ENCODE measurements at regions not wholly inside any gene's neighbourhood (a gene's known extent, or its start where the extent isn't known, plus 50 kb on each side); places are given as distances from the start of the nearest gene placed in this dataset.

DNA sequence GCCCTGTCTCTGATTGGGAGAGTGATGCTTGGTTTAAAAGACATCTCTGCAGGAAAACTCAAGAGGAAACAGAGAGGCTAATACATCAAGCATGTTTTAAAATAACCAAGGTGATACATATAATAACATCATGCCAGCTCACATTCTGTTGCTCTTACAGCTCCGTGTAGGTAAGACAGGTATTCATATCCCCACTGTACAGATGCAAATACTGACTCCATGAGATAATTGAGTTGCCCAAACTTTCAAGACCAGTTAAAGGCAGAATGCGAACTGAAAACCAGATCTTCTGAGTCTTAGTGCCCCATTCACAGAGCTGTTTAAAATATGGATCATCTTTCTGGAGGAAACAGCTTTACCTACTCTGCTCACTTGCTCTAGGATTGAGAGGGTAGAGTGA, 214.0 kb downstream of the PIK3R1 start:
- DNase-seq (ENCODE audit: low read depth in 2 of 3, low spot score in 2 of 3), result no peak

DNA sequence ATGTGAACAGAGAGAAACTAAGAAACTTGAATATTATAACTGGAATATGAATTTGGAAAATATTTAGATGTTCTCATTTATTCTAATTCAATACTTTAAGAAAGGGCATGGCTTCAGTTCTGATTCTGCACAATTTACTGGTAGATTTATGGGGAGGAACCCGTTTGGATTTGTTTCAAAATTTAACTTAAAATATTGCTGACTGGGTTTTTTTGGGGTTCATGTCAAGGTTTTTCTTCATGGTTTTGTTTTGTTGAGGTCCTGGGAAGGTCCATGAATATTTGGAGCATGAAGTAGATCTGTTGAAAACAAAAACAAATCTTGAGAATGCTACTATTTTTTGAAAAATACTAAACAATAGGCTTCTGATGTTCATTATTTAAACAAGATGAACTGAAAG, 214.7 kb downstream of the PIK3R1 start:
- no peak for DNase-seq (ENCODE audit: low read depth in 2 of 3, low spot score in 2 of 3)

DNA sequence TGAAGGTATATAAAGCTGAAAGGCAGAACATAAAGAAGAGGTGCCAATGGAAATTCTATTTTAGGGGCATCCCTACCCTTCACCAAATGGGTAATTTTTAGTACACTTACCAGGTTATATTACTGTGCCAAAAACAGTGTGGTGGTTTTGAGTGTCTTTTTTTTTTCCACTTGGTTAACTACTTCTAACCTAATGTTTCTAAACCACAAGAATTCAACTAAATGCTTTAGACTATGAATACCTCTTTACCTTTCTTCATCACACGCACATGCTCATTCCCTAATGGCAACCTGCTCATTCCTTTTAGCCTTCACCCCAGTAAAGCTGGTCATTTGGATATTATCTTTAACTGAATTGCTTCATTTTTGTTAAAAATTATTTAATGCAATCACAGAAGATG, 215.6 kb downstream of the PIK3R1 start:
- no peak for DNase-seq (ENCODE audit: low read depth in 2 of 3, low spot score in 2 of 3)

DNA sequence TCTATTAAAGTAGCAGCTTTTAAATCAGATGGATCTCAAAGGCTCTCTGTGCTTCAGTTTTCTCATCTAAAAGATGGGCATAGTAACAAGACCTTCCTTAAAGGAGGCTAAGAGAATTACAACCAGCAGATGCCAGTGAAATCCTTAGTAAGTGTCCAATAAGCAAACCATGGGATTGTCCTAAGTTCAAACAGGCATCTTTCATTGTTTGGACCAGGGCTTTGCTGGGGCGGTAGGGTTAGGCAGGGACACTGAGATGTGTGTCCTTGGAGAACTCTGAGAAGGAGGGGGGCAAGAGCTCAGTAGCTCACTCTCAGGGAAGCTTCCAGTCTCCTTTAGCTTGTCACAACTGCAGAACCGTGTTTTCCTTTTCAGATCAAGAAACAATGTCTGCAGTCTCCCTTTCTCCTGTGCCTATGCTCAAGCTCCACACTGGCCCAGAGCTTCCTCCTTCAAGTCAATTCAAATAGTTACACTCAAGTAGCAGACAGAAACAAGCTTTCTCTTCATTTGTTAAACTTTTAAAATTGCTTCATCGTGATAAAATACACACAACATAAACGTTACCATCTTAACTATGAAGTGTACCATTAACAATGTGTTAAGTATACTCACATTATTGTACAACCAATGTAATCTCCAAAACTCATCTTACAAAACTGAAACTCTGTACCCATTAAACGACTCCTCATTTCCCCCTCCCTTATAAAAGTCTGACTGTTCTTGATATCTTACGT, 216.2 kb downstream of the PIK3R1 start:
- no peak for DNase-seq (ENCODE audit: low read depth in 2 of 3, low spot score in 2 of 3)

DNA sequence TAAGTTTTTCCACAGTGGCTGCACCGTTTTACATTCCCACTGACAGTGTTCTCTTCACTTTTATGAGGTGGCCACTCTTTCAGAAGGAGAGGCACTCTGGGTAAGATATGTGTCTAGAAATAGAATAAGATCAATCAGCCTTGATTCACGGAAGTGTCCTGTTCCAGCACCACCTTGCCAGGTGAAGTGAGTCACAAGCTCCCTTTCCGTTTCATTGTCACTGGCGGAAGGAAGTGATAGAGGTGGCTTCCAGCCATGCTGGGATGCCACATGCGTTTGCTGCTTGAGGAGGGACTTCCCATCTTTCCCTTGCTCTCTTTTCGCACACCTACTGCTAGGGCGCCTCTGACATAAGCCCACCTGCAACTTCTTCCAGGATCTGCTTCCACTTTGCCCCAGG, 217.1 kb downstream of the PIK3R1 start:
- DNase-seq (ENCODE audit: low read depth in 2 of 3, low spot score in 2 of 3), result no peak

DNA sequence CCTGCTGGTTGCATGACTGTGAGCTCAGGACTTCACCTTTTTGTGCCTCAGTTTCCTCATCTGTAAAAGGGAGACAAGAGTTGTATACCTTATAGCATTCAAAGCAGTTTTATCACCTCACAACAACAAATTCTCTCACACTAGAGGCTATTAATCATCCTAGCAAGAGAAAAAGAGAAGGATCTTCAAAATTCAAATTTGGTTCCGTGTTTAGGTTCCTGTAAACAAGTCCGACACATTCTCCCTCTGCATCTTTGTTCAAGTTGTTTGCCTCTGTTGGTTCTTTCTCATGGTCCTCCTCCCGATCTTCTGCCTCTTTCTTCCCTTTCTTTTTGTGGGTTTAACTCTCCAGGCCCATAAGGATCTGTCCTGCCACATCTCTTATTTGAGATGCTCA, 218.0 kb downstream of the PIK3R1 start:
- DNase-seq (ENCODE audit: low read depth in 2 of 3, low spot score in 2 of 3), result no peak

DNA sequence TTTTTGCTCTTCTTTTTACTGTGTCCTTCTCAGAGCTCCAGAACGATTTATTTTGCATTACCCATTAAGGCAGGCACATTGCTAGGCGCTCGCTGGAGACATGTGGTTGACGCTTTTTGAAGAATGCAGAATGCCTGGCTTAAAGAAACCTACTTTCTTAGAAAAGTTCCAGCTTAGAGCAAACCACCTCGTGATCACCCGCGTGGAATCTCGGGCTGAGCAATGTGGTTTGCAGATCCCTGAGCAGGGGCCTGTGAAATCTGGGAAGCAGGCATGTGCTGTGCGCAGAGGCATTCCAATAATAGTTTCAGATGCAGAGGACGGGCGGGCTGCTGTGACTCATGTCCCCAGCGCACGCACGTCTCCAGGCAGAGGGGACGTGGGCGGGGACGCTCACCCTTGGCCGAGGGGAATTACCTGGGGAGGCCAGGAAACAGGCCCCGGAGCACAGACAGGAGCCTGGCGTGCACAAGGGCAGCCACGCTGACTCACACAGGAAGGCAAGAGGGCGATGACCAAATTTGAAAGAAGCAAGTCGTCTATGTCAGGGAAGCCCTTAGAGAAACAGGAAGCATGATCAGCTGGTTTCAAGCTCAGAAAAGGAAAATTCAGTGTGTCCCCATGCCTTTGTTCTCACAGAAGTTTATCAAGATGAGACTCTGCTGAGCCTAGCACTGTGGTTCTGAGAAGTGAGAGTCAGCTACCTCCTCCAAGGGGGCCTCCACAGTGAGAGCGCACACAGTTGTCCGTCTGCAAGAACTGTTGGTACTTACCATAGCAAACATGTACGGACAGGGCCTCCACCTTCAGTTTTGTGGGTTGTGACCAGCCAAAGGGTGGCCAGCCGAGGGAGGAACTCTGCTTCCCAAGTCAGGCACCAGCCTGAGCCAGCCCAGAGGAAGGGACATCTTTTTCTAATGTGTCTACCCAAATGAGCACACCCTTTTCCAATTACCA, 218.6 kb downstream of the PIK3R1 start:
- DNase-seq (ENCODE audit: low read depth in 2 of 3, low spot score in 2 of 3), result peak; percentile 77 to 93 (median 80)

DNA sequence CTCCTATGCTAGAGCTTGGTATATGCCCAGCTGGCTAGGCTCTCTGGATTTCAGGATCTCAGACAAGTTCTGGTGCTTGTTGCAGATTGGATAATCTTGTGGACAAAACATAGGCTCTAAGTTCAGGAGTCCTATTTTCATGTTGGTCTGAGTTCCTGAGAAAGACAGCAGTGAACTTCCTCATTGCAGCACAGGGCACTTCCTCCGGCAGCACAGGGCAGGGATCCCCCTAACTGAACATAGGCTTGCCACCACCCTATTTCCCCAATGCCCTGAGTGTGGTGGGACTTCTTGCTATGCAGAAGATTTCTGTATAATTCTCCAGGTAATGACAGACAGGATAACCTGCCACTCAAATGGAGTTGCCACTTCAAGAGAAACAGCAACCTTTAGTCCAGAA, 220.1 kb downstream of the PIK3R1 start:
- DNase-seq (ENCODE audit: low read depth in 2 of 3, low spot score in 2 of 3), result no peak

DNA sequence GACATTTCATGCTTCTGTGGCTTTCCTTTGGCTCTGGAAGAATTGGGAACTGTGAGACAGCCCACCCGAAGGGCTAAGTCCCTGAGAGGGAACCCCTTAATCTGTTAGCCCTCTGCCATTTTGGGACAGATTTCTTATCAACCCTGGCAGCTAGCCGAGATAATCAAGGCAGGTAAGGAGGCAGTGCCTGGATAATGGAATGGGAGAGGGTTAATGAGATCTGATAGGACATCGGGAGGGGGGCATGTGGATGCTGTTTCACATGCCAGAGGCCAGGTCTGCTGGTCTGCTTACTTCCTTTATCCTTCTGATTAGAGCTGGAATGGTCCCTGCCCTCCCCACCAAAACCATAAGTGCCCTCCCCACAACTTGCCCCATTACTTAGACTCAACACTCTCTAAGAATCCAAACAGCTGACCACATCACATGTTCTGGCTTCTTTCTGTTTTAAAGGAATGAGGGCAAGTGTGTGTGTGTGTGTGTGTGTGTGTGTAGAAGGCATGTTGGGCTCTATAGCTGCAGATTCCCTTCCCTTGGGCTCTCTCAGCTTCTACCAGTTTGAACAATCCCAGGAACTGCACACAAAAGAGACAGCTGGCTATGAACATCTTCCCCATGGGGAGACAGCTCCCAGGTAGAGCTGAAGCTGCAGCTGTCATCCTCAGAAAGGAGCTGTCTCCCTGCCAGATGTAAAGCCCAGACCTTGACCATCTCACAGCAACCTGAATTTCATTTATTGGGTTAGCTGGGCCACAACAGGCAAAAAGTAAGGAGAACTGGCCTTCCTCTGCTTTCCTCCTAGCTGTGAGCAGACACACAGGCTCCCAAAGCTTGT, 221.3 kb downstream of the PIK3R1 start:
- DNase-seq (ENCODE audit: low read depth in 2 of 3, low spot score in 2 of 3), result no peak

DNA sequence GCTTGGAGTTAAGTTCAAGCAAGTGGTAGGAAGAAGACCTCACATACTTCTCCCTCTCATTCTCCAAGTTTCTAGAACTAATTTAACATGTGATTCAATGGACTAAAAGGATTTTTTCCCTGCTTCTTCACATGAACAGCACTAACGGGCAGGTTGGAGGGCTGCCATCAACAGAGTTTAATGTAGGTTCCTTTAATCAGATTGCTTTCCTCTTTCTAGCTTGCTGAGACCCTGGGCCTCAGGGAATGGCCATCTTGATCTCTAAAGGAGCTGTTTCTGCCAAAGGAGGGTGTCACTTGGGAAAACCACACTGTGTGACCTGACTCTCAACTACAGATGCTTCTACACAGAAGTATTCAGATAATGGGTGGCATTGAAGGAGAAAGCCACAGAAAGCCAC, 223.3 kb downstream of the PIK3R1 start:
- no peak for DNase-seq (ENCODE audit: low read depth in 2 of 3, low spot score in 2 of 3)

DNA sequence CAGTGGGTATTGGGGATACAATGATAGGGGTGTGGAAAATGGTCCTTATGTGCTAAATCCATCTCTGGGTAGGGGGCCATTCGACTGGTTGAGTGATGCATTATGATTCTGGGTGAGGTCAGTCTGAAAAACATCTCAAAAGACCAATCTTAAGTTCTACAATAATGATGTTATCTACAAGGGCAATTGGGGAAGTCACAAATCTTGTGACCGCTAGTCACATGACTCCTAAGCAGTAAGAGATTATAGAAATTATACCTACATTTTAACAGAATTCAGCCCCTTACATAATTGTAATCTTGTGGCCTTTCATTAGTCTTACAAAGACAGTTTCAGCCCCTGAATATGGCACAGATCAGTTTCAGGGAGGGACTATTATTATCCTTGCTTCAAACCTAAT, 224.7 kb downstream of the PIK3R1 start:
- DNase-seq (ENCODE audit: low read depth in 2 of 3, low spot score in 2 of 3), result no peak

DNA sequence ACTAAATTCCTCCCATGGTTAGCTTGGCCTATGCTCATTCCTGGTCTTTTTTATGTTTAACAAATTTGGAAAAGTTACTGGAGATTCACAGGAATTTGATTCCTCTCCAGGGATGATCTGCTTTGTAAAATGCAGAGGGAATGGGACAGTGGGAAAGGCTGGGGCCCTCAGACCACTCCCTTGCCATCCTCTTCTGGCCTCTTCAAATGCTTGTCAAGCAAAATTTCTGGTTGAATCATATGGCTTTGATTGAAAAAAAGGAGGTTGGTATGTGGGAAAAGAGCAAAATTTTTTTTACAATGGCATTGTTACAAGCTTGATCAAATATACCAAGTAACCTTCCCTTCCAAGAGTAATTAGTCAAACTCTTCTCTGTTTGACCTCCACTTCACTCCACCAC, 225.1 kb downstream of the PIK3R1 start:
- DNase-seq (ENCODE audit: low read depth in 2 of 3, low spot score in 2 of 3), result no peak

DNA sequence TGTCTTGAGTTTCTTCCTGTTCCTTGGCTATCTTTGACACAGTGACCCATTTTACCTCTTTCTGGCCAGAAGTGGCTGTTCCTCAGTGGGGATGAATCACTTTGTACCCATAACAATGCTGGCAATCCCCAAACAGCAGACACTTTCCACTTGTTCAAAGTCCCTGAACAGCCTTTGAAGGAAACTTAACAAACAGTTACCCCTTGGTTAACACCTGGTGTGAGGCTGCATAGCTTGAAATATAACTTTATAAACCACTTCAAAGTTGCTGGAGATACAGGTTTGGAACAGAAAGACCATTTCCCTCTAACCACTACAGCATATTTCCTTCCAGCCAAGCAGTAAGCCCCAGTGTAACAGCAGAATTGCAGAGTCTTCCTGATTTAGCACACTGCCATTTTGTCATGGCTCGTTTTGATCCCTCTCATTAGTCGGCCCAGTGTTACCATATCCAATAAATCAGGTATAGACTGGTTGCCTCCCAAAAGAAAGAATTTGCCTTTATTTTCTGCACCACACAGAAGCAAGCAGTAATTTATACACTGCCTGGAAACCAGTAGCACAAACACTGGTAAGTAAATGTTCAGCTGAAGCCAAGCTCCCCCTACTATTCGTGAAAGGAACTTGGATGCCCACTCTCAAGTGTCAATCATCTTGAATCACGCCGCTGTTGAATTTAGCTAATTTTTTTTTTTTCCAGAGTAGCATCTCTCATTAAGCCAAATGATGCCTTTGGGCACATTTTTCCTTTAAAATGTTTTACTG, 225.9 kb downstream of the PIK3R1 start:
- DNase-seq (ENCODE audit: low read depth in 2 of 3, low spot score in 2 of 3), result no peak

DNA sequence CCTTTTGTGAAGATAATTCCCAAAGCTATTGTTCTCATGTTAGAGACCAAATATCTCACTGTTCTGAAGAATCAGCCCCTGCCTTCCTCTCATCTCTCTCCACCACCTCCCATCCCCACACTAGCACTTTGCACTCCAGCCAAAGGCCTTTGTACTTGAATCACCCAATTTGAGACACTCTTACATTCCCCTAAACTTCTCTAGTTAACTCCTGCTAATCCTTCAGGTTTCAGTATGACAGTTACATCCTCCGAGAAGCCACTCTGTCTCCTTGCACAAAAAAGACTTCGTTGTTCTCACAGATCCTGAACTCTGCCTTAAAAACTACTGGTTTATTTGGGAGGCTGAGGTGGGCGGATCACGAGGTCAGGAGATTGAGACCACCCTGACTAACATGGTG, 227.5 kb downstream of the PIK3R1 start:
- no peak for DNase-seq (ENCODE audit: low read depth in 2 of 3, low spot score in 2 of 3)

DNA sequence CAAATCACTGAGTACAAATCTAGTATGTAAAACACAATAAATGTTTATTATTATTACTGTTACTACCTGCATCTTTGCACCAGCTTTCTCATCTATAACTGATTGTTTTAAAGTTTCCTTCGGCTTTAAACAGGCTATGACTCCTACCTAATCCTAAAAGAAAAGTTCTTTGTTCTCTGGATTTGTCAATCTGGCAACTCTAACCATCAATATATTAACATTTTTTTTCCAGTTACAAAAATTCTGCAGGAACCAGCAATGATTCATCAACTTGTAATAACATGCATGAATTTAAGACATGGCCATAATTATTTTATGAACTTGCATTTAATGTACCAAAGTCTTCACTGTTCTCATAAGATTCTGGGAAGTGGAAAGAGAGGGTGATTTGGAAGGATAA, 228.5 kb downstream of the PIK3R1 start:
- DNase-seq (ENCODE audit: low read depth in 2 of 3, low spot score in 2 of 3), result no peak

DNA sequence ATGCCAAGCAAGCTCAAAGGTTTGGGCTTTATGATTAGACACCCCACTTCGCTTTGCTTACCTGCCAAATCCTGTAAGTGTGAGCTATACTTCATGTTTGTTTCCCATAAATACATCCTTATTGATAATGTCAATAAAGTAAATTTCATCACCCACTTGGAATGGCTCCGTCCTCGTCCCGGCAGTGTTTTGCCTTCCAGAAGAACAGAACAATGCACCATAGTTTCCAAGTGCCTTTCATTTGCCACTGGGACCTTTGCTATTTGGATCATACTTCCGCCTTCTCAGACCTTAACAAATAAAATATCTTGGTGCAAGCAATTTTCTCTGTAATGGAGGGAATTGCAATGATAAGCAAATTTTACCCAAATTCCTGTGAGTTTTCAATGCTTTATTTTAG, 229.3 kb downstream of the PIK3R1 start:
- DNase-seq (ENCODE audit: low read depth in 2 of 3, low spot score in 2 of 3), result no peak

DNA sequence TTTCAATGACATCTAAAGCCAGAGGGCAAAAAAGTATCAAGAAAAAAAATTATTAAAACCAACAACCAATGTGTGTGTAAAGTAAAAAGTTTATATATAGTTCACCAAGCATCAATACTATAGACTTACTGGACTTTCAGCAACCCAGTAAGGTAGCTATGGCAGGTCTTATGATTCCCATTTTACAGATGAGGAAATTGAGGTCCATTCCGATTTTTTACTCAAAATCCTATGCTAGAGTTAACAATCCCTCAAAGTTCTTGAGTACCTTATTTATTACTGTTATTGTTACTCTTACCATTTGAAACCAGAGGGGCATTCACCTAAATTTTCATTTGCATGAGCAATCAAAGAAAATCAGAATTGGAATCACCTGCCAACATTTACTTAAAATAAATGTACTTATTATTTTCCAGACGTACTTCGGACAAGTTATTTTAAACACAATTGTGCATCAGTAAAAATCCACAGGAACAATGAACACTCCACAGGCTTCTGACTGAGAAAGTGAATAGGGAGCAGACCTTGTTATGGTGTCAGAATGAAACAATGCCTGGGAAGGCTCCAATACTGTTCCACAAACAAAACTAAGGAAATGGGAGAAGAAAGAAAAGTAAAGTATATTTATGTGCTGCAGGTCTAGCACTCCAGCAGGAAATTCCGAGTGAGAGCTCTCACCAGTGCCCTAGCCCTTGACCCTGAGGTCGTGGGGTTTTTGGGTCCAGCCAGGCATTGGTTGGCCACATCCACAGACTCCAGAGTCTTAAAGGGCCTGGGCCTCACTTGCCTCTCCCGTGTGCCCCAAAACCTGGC, 229.9 kb downstream of the PIK3R1 start:
- DNase-seq (ENCODE audit: low read depth in 2 of 3, low spot score in 2 of 3), result no peak

DNA sequence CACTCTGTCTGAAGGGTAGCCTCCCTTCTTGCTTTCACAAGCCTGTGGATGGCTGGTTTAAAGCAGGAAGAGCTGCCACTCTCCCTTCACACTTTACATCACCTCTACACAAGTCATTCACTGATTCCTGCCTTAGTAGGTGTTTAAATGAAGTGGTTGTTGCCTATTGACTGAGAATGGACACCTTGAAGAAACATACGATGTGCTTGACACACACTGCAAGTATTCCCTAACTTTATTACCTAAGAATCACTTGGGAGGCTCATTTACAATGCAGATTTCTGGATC, 230.5 kb downstream of the PIK3R1 start:
- no peak for DNase-seq (ENCODE audit: low read depth in 2 of 3, low spot score in 2 of 3)

DNA sequence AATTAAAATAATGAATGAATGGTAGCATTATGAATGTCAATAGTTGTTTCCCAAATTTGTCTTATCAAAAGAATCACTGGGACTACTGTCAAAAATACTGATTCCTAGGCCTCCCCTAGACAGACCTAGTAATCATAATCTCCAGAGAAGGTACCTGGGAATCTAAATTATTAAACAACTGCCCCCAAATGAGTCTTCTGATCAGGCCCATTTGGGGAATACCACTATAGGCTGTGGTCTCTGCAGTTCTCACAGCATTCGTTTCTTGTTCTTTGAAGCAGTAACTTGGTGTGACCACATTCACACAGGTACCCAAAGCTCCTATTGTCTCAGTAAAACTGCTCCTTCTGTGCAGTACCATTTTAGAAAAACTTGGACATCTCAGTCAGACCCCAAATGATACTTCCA, 230.9 kb downstream of the PIK3R1 start:
- DNase-seq (ENCODE audit: low read depth in 2 of 3, low spot score in 2 of 3), result no peak
